ENCODE measurements at regions not wholly inside any gene's neighbourhood (a gene's known extent, or its start where the extent isn't known, plus 50 kb on each side); places are given as distances from the start of the nearest gene placed in this dataset.
A peak's percentile ranks its signal among the peaks of the same experiment; 100 is the strongest.

DNA sequence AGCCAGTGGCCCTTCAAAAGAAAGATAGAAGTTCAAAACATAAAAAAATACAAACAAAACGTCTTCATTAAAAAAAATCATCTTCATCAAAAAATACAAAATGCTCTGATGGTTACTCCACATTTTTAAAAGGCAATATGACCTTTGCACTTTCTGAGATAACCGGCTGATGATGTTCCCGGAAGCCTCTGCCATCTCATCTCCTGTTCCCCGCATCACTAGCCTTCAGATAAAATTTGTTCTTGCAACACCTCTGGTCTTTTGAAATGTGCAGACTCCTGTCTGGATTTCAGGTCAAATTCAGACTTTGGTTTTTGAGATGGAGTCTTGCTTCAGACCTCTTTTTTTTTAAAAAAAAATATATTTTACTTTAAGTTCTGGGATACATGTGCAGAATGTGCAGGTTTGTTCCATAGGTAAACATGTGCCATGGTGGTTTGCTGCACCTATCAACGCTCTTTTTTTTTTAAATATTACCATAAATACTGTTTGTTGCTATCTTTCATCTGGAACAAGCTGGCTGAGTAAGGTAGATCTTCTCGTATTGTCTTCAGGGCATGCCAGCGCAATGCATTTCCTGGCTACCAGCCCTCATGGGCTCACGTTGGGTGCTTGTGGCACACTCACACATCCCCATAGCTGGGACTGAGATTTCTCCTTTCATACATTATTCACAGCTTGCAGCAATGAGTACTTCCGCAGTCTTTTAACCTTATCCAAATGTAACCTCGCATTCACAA, 418.9 kb upstream of the ARGLU1 start:
- Histone ChIP-seq H2AFZ (ENCODE audit: low read depth, low read length) (no peak overlapping the region), H3K79me1 (replicated peaks; ENCODE audit: low read length, poor library complexity, severe bottlenecking) (no peaks in the 10 kb centered on the region), H3K27ac (ENCODE audit: low read length, poor library complexity, severe bottlenecking) (no peak overlapping the region), H3K9ac (ENCODE audit: low read length) (no peak overlapping the region), H2BK5ac (ENCODE audit: low read depth, low read length, poor library complexity, severe bottlenecking) (no peak overlapping the region), H3K4me2 (ENCODE audit: low read length, poor library complexity, severe bottlenecking) (no peak overlapping the region), H2BK120ac (ENCODE audit: low read depth, low read length) (no peak overlapping the region), H3K4ac (ENCODE audit: low read depth in 1 of 2, low read length in 2 of 2) (no peak overlapping the region), H3K36me3 (ENCODE audit: control insufficient read depth in 1 of 2, insufficient read depth in 2 of 2, low read depth in 1 of 2, low read length in 2 of 2) (no peaks in the 10 kb centered on the region), H3K18ac (ENCODE audit: low read depth in 1 of 2, low read length in 2 of 2) (no peak overlapping the region), H2AK5ac (ENCODE audit: low read length, severe bottlenecking) (no peak overlapping the region), H2BK15ac (ENCODE audit: low read depth, poor library complexity, severe bottlenecking) (no peak overlapping the region), H3K14ac (ENCODE audit: low read length in 2 of 2) (no peak overlapping the region), H4K8ac (ENCODE audit: low read length) (no peak overlapping the region), H4K91ac (ENCODE audit: low read length) (no peak overlapping the region), H3K4me3 (ENCODE audit: insufficient read depth in 1 of 2, low read depth in 1 of 2, low read length in 2 of 2) (no peak overlapping the region), H3K23ac (ENCODE audit: low read length in 2 of 2) (no peak overlapping the region), H3K27me3 (ENCODE audit: control insufficient read depth in 1 of 2, insufficient read depth in 1 of 2, low read length in 2 of 2) (no peaks in the 10 kb centered on the region), H3K4me1 (ENCODE audit: control insufficient read depth, insufficient read depth, low read depth, low read length) (no peaks in the 10 kb centered on the region), H2BK12ac (ENCODE audit: low read length in 2 of 2) (no peak overlapping the region), H3K9me3 (ENCODE audit: control insufficient read depth, low read length) (no peaks in the 10 kb centered on the region)
- WGBS, result 92% methylated on average over 6 of the region's 10 CpGs
- DNase-seq, result no peak

DNA sequence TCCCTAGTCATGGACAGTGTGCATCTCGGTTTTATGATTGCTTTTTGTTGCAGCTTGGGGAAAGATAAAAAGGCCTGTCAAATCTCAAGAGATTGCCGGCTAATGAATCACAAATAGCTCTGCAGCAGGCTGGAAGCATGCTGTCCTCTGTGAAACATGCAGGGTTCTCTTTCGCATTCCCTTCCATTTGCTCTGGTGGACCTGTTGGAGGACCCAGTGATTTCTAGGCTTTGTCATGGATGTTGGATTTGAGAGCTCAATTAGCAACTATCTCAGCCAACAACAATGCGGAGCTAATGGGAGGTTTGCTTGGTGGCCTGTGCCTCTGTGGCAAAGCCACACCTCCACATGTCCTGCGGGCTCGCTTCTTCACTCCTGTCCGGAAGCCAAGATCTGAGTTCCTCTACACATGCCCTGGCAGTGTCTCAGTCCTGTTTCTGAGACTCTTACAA, 418.1 kb upstream of the ARGLU1 start:
- Histone ChIP-seq H4K8ac (ENCODE audit: low read length) (no peak overlapping the region), H3K18ac (ENCODE audit: low read depth in 1 of 2, low read length in 2 of 2) (no peak overlapping the region), H4K91ac (ENCODE audit: low read length) (no peak overlapping the region), H3K9me3 (ENCODE audit: control insufficient read depth, low read length) (no peaks in the 10 kb centered on the region), H3K79me1 (replicated peaks; ENCODE audit: low read length, poor library complexity, severe bottlenecking) (no peaks in the 10 kb centered on the region), H2BK5ac (ENCODE audit: low read depth, low read length, poor library complexity, severe bottlenecking) (no peak overlapping the region), H3K36me3 (ENCODE audit: control insufficient read depth in 1 of 2, insufficient read depth in 2 of 2, low read depth in 1 of 2, low read length in 2 of 2) (no peaks in the 10 kb centered on the region), H2AFZ (ENCODE audit: low read depth, low read length) (no peak overlapping the region), H3K27ac (ENCODE audit: low read length, poor library complexity, severe bottlenecking) (no peak overlapping the region), H2BK15ac (ENCODE audit: low read depth, poor library complexity, severe bottlenecking) (no peak overlapping the region), H3K4me1 (ENCODE audit: control insufficient read depth, insufficient read depth, low read depth, low read length) (no peaks in the 10 kb centered on the region), H3K27me3 (ENCODE audit: control insufficient read depth in 1 of 2, insufficient read depth in 1 of 2, low read length in 2 of 2) (no peaks in the 10 kb centered on the region), H2BK12ac (ENCODE audit: low read length in 2 of 2) (no peak overlapping the region), H2BK120ac (ENCODE audit: low read depth, low read length) (no peak overlapping the region), H3K4me2 (ENCODE audit: low read length, poor library complexity, severe bottlenecking) (no peak overlapping the region), H2AK5ac (ENCODE audit: low read length, severe bottlenecking) (no peak overlapping the region), H3K14ac (ENCODE audit: low read length in 2 of 2) (no peak overlapping the region), H3K4ac (ENCODE audit: low read depth in 1 of 2, low read length in 2 of 2) (no peak overlapping the region), H3K9ac (ENCODE audit: low read length) (no peak overlapping the region), H3K4me3 (ENCODE audit: insufficient read depth in 1 of 2, low read depth in 1 of 2, low read length in 2 of 2) (peak overlapping the region in 1 of 2 experiments; percentile 8), H3K23ac (ENCODE audit: low read length in 2 of 2) (no peak overlapping the region)
- no peak for DNase-seq
- 70% methylated on average over 7 of the region's 7 CpGs for WGBS

DNA sequence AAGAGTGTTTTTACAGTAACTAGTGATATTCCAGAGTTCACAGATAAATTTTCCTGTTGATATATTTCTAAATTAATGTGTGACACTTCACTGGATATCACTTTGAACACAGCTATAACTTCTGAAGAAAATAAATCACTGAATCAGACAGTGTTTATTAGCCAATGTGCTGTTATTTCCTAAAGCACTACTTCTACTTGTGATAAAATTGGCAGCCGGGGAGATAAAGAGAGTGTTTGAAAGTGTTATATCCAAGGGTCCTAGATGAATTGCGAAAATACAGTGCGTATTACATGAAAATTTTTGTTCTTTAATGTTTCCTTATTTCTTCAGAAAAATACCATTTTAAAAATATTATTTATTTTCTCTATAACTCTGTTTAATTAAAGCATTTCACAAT, 417.5 kb upstream of the ARGLU1 start:
- H3K4me1 ChIP-seq (ENCODE audit: control insufficient read depth, insufficient read depth, low read depth, low read length), result no peaks in the 10 kb centered on the region
- H3K14ac ChIP-seq (ENCODE audit: low read length in 2 of 2), result no peak overlapping the region
- no peak overlapping the region for H3K4me2 ChIP-seq (ENCODE audit: low read length, poor library complexity, severe bottlenecking)
- H2BK12ac ChIP-seq (ENCODE audit: low read length in 2 of 2), result no peak overlapping the region
- H2BK5ac ChIP-seq (ENCODE audit: low read depth, low read length, poor library complexity, severe bottlenecking), result no peak overlapping the region
- H4K91ac ChIP-seq (ENCODE audit: low read length), result no peak overlapping the region
- H3K9ac ChIP-seq (ENCODE audit: low read length), result no peak overlapping the region
- no peak overlapping the region for H2AFZ ChIP-seq (ENCODE audit: low read depth, low read length)
- H3K18ac ChIP-seq (ENCODE audit: low read depth in 1 of 2, low read length in 2 of 2), result no peak overlapping the region
- H2BK120ac ChIP-seq (ENCODE audit: low read depth, low read length), result no peak overlapping the region
- no peak overlapping the region for H3K27ac ChIP-seq (ENCODE audit: low read length, poor library complexity, severe bottlenecking)
- no peak for DNase-seq
- H4K8ac ChIP-seq (ENCODE audit: low read length), result no peak overlapping the region
- H3K4ac ChIP-seq (ENCODE audit: low read depth in 1 of 2, low read length in 2 of 2), result no peak overlapping the region
- H3K36me3 ChIP-seq (ENCODE audit: control insufficient read depth in 1 of 2, insufficient read depth in 2 of 2, low read depth in 1 of 2, low read length in 2 of 2), result no peaks in the 10 kb centered on the region
- no peaks in the 10 kb centered on the region for H3K9me3 ChIP-seq (ENCODE audit: control insufficient read depth, low read length)
- no peak overlapping the region for H2BK15ac ChIP-seq (ENCODE audit: low read depth, poor library complexity, severe bottlenecking)
- no peak overlapping the region for H3K4me3 ChIP-seq (ENCODE audit: insufficient read depth in 1 of 2, low read depth in 1 of 2, low read length in 2 of 2)
- H2AK5ac ChIP-seq (ENCODE audit: low read length, severe bottlenecking), result no peak overlapping the region
- no CpG with 5 or more reads among the region's 3 CpGs for WGBS
- H3K79me1 ChIP-seq (replicated peaks; ENCODE audit: low read length, poor library complexity, severe bottlenecking), result no peaks in the 10 kb centered on the region
- no peak overlapping the region for H3K23ac ChIP-seq (ENCODE audit: low read length in 2 of 2)
- H3K27me3 ChIP-seq (ENCODE audit: control insufficient read depth in 1 of 2, insufficient read depth in 1 of 2, low read length in 2 of 2), result no peaks in the 10 kb centered on the region

DNA sequence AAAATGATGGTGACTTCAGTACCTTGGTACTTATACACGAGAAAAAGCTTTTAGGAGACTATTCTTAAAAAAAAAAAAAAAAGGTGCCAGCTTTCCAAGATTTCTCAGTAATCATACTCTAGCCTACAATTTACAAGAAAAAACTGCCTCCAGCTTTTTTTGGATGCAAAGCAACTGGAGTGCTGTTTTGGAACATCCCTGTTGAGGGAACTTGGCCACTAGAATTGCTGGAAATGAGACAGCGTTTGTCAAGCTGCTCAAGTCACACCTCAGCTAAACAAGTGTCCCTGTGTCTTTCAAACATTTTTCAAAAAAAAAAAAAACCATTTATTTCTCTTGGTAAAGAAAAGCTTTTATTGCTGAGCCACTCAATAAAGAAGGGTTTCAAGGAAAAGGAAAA, 413.1 kb upstream of the ARGLU1 start:
- no peak overlapping the region for H3K27ac ChIP-seq (ENCODE audit: low read length, poor library complexity, severe bottlenecking)
- WGBS, result 100% methylated on average over 1 of the region's 2 CpGs

More for the DNA sequence above, 413.1 kb upstream of the ARGLU1 start:
- Histone ChIP-seq H2AK5ac (ENCODE audit: low read length, severe bottlenecking) (no peak overlapping the region), H3K9me3 (ENCODE audit: control insufficient read depth, low read length) (no peaks in the 10 kb centered on the region), H3K9ac (ENCODE audit: low read length) (no peak overlapping the region), H2BK5ac (ENCODE audit: low read depth, low read length, poor library complexity, severe bottlenecking) (no peak overlapping the region), H2BK12ac (ENCODE audit: low read length in 2 of 2) (no peak overlapping the region), H2BK120ac (ENCODE audit: low read depth, low read length) (no peak overlapping the region), H2AFZ (ENCODE audit: low read depth, low read length) (no peak overlapping the region), H3K79me1 (replicated peaks; ENCODE audit: low read length, poor library complexity, severe bottlenecking) (no peaks in the 10 kb centered on the region), H3K23ac (ENCODE audit: low read length in 2 of 2) (no peak overlapping the region), H3K14ac (ENCODE audit: low read length in 2 of 2) (no peak overlapping the region), H2BK15ac (ENCODE audit: low read depth, poor library complexity, severe bottlenecking) (no peak overlapping the region), H3K4me3 (ENCODE audit: insufficient read depth in 1 of 2, low read depth in 1 of 2, low read length in 2 of 2) (no peak overlapping the region), H3K36me3 (ENCODE audit: control insufficient read depth in 1 of 2, insufficient read depth in 2 of 2, low read depth in 1 of 2, low read length in 2 of 2) (no peaks in the 10 kb centered on the region), H3K4me2 (ENCODE audit: low read length, poor library complexity, severe bottlenecking) (no peak overlapping the region), H3K18ac (ENCODE audit: low read depth in 1 of 2, low read length in 2 of 2) (no peak overlapping the region), H3K27me3 (ENCODE audit: control insufficient read depth in 1 of 2, insufficient read depth in 1 of 2, low read length in 2 of 2) (no peaks in the 10 kb centered on the region), H4K8ac (ENCODE audit: low read length) (no peak overlapping the region), H3K4ac (ENCODE audit: low read depth in 1 of 2, low read length in 2 of 2) (no peak overlapping the region), H3K4me1 (ENCODE audit: control insufficient read depth, insufficient read depth, low read depth, low read length) (no peaks in the 10 kb centered on the region), H4K91ac (ENCODE audit: low read length) (no peak overlapping the region)
- DNase-seq, result no peak

All from mesenchymal stem cell (in vitro differentiated cells and primary cell).